ENCODE measurements at regions not wholly inside any gene's neighbourhood (a gene's known extent, or its start where the extent isn't known, plus 50 kb on each side); places are given as distances from the start of the nearest gene placed in this dataset.

DNA sequence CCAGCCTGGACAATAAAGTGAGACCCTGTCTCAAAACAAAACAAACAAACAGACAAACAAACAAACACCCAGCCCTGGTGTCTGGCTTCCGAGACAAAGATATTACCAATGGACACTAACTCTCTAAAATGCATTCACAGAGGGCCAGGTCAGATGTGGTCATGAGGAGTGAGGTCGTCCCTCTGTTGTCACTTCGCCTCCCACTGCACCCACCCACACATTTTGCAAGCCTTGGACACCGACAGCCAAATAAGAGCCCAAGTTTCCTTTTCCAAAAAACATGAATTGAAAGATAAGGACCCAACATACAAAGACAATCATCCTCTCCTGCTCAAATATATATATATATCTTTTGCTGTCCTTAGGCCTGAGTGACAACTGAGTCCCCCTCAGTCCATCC, 319.9 kb downstream of the TSN start:
- DNase-seq (ENCODE audit: low read depth, low spot score), result no peak
- no peak overlapping the region for H3K4me3 ChIP-seq (ENCODE audit: low read depth, low read length)
- in situ Hi-C loops (cut with HindIII; ENCODE audit: low sequenced_read_pairs), result no loop called here
- TF ChIP-seq, protein P1, sequence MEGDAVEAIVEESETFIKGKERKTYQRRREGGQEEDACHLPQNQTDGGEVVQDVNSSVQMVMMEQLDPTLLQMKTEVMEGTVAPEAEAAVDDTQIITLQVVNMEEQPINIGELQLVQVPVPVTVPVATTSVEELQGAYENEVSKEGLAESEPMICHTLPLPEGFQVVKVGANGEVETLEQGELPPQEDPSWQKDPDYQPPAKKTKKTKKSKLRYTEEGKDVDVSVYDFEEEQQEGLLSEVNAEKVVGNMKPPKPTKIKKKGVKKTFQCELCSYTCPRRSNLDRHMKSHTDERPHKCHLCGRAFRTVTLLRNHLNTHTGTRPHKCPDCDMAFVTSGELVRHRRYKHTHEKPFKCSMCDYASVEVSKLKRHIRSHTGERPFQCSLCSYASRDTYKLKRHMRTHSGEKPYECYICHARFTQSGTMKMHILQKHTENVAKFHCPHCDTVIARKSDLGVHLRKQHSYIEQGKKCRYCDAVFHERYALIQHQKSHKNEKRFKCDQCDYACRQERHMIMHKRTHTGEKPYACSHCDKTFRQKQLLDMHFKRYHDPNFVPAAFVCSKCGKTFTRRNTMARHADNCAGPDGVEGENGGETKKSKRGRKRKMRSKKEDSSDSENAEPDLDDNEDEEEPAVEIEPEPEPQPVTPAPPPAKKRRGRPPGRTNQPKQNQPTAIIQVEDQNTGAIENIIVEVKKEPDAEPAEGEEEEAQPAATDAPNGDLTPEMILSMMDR (IDR thresholded peaks at IDR 0.05; ENCODE audit: low read depth, low read length), result no peak

DNA sequence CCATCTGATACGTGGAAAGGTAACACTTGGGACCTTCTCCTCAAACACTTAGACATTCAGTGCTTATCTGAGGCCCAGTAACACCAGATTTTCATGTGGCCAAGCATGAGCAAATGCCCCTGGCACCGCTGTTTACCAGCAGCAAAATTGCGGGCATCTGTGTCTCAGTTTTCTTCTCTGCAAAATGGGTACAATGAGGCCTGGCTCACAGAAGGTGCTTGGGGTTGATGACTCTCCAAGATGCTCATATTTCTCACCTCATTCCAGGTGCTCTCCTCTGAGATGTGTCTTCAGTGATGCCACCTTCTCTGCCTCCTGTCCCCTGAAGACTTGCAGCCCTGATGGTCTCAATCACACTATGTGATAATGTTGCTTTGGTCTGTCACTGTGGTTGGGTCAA, 321.7 kb downstream of the TSN start:
- in situ Hi-C loops (cut with HindIII; ENCODE audit: low sequenced_read_pairs), result no loop called here
- TF ChIP-seq, protein P1 (IDR thresholded peaks at IDR 0.05; ENCODE audit: low read depth, low read length), result no peak
- H3K4me3 ChIP-seq (ENCODE audit: low read depth, low read length), result no peak overlapping the region
- DNase-seq (ENCODE audit: low read depth, low spot score), result no peak

DNA sequence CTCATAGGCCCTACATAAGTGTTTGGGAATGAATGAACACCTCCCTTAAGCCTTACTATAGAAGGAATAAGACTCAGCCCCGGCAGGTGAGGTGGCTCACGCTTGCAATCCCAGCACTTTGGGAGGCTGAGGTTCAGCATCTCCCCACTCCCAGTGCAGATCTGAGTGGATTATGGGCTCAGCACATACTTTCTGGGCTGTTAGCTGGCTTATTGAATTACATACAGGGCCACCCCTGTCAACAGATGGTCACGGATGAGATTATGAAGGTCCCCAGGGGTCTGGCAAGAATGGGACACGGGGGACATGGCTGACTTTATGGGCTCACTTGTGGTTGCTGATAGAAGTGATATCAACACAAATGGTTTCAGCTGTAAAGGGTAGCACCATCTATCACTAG, 322.3 kb downstream of the TSN start:
- TF ChIP-seq, protein P1 (IDR thresholded peaks at IDR 0.05; ENCODE audit: low read depth, low read length), result no peak
- in situ Hi-C loops (cut with HindIII; ENCODE audit: low sequenced_read_pairs), result no loop called here
- DNase-seq (ENCODE audit: low read depth, low spot score), result no peak
- no peak overlapping the region for H3K4me3 ChIP-seq (ENCODE audit: low read depth, low read length)

DNA sequence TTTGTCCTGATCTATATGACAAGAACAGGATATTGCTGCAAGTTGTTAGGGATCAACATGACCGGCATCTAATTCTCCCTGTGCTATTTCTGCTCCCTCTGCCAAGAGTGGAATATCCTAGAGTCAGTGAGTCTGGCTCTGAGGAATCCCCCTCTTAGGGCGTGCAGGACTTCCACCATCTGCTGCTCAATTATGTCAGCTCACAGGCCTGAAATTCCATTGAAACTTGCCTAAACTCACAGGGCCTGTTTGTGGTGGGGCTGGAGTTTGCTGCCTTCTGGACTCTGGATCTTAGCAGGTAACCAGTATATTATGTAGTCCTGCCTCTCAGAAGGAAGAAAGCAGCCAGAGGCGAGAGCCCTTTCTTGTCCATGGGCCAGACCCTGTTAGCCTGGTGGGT, 323.0 kb downstream of the TSN start:
- TF ChIP-seq, protein P1 (IDR thresholded peaks at IDR 0.05; ENCODE audit: low read depth, low read length), result no peak
- no peak for DNase-seq (ENCODE audit: low read depth, low spot score)
- H3K4me3 ChIP-seq (ENCODE audit: low read depth, low read length), result no peak overlapping the region
- in situ Hi-C loops (cut with HindIII; ENCODE audit: low sequenced_read_pairs), result no loop called here

DNA sequence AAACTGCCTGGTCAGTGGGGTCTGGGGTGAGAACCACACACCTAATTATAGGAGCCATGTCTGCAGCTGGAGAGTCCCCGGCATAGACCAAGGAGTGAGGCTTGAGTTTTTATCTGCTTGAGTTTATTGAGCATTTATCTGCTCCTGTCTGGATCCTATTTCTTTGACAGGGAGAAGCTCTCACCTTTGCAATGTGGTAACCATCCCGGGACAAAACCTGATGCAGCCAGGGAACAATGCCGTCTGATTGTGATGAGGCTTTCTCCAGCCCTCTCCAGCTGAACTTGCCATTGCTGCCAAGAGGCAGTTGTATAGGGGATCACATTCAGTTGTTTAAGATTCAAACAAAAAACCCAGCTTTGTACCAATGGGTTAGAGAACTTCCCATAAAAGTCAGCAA, 324.4 kb downstream of the TSN start:
- TF ChIP-seq, protein P1 (IDR thresholded peaks at IDR 0.05; ENCODE audit: low read depth, low read length), result no peak
- H3K4me3 ChIP-seq (ENCODE audit: low read depth, low read length), result no peak overlapping the region
- DNase-seq (ENCODE audit: low read depth, low spot score), result no peak
- in situ Hi-C loops (cut with HindIII; ENCODE audit: low sequenced_read_pairs), result no loop called here

DNA sequence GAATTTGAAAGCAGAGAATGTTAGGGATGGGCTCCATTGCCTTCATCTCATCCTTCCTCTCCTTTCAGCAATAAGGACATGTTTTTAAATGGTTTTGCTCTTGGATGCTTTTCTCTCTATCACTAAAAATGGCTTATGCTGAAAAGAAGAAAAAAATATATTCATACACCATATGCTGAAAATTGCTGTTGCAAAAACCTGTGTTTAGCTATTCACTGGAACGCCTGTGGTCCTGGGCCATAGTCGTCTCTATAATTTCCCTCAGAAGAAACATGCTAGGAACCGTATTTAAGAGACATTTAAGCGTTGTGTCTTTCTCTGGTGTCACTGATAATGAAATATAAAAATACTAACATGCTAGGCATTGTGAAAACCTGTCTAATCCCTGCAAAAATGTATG, 324.9 kb downstream of the TSN start:
- in situ Hi-C loops (cut with HindIII; ENCODE audit: low sequenced_read_pairs), result no loop called here

More for the DNA sequence above, 324.9 kb downstream of the TSN start:
- TF ChIP-seq, protein P1 (IDR thresholded peaks at IDR 0.05; ENCODE audit: low read depth, low read length), result no peak
- H3K4me3 ChIP-seq (ENCODE audit: low read depth, low read length), result no peak overlapping the region
- DNase-seq (ENCODE audit: low read depth, low spot score), result no peak

Data from astrocyte of the spinal cord (primary cell).